ENCODE measurements at regions not wholly inside any gene's neighbourhood (a gene's known extent, or its start where the extent isn't known, plus 50 kb on each side); places are given as distances from the start of the nearest gene placed in this dataset.
"Not testable (repeated sequence)": the region's sequence is repeated elsewhere in the genome, so short reads cannot be mapped to it uniquely, and the experiment has no call there.

DNA sequence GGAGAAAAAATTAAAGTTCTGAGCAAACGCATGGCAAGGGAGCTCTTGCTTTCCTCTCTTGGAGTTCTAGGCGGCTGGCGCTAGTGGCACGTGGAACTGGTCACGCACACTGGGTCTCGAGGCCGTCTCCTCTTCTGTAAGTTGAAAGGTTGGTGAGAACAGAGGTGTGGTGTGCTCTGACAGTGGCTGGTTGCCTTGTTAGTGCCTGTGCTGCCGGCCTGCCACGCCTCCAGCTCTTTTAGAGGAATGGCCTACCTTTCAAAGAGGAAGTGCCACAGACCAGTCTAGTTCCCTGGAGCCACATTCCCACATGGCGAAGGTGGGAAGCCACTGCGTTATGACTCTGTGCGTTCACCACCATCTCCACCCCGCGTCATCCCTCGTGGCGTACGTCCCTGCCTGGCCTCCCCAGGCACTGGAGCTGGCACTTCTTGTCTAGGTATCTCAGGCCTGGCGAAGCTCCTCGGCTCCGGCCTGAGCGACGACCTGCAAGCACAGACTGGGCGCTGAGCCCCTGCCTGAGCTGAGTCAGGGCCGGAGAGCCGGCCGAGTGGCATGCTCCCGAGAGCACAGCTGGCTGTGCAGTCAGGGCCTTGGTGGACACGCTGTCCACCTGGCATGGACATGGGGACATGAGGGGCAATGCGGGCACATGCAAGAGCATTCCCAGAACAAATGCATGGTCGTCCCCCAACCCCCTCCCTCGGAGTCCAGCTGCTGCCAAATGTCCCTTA is 4453.1 kb upstream of the TPTE start:
- DNase-seq (ENCODE audit: low read depth in 1 of 2, low spot score in 2 of 2); H2BK20ac ChIP-seq (ENCODE audit: low read length); POLR2A ChIA-PET (ENCODE audit: partially characterized antibody); H3K27ac ChIP-seq (ENCODE audit: low read depth, low read length); H3K4me3 ChIP-seq (ENCODE audit: extremely low read depth in 1 of 4, insufficient read depth in 2 of 4, low read depth in 3 of 4, low read length in 4 of 4); H3K18ac ChIP-seq (ENCODE audit: extremely low read depth, low read length); H3K79me2 ChIP-seq (ENCODE audit: control insufficient read depth in 1 of 2, insufficient read depth in 2 of 2, low read length in 2 of 2); H3K36me3 ChIP-seq (ENCODE audit: control insufficient read depth in 2 of 4, insufficient read depth in 4 of 4, low read length in 3 of 4); H3K27me3 ChIP-seq (replicated peaks in 1 of 4; ENCODE audit: control insufficient read depth in 3 of 4, extremely low read depth in 1 of 4, insufficient read depth in 3 of 4, low read length in 3 of 4); H2BK12ac ChIP-seq (ENCODE audit: low read depth, low read length); H3K4ac ChIP-seq (replicated peaks; ENCODE audit: insufficient read length, low read depth, low read length); H4K20me1 ChIP-seq (replicated peaks in 1 of 2; ENCODE audit: control insufficient read depth in 1 of 2, insufficient read depth in 2 of 2, low read length in 2 of 2); H2BK5ac ChIP-seq (ENCODE audit: low read depth, low read length); H2BK15ac ChIP-seq (ENCODE audit: low read length); H4K5ac ChIP-seq (ENCODE audit: insufficient read length, low read depth, low read length); H3K4me2 ChIP-seq (ENCODE audit: insufficient read depth in 1 of 2, low read depth in 2 of 2, low read length in 2 of 2); H2BK120ac ChIP-seq (replicated peaks; ENCODE audit: low read depth, low read length); H4K8ac ChIP-seq (ENCODE audit: extremely low read depth, insufficient read depth, low read length); CTCF ChIA-PET (ENCODE audit: partially characterized antibody); H3K9me3 ChIP-seq (ENCODE audit: insufficient read depth in 2 of 2, low read depth in 1 of 2, low read length in 1 of 2); H3K23ac ChIP-seq (ENCODE audit: insufficient read length); H4K91ac ChIP-seq (replicated peaks; ENCODE audit: insufficient read length, low read length); H3K23me2 ChIP-seq (ENCODE audit: low read depth, low read length); H3K56ac ChIP-seq (replicated peaks; ENCODE audit: insufficient read length, low read depth, low read length); H2AK5ac ChIP-seq (ENCODE audit: low read depth, low read length); H3K14ac ChIP-seq (ENCODE audit: insufficient read length); H2AFZ ChIP-seq (ENCODE audit: low read length); FAIRE-seq; H3K79me1 ChIP-seq (ENCODE audit: low read depth, low read length); H3K4me1 ChIP-seq (replicated peaks in 1 of 4; ENCODE audit: control insufficient read depth in 3 of 4, insufficient read depth in 4 of 4, low read length in 3 of 4); H3K9ac ChIP-seq (replicated peaks in 1 of 4; ENCODE audit: extremely low read depth in 1 of 4, low read depth in 3 of 4, low read length in 3 of 4): not testable (repeated sequence)
- WGBS, 2 experiments (ENCODE audit: extremely low coverage in 1 of 2, insufficient coverage in 1 of 2, insufficient read length in 1 of 2, insufficient replicate concordance in 2 of 2, low coverage in 1 of 2, low lambda C conversion rate in 2 of 2, missing lambda C conversion rate in 1 of 2) = no CpG with 5 or more reads among the region's 31 CpGs

DNA sequence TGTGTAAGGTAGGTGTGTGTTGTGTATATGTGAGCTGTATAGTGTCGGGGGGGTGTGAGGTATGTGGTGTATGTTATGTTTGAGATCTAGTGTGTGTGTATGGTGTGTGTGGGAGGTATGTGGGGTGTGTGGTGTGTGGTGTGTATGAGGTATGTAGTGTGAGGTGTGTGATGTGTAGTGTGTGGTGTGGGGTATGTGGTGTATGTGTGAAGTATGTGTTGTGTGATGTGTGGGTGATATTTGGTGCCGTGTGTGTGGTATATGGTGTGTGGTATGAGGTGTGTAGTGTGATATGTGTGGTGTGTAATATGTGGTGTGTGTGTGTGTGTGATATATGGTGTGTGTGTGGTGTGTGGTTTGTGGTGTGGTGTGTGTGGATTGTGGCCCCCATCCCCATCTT is 4451.2 kb upstream of the TPTE start:
- H3K36me3 ChIP-seq (ENCODE audit: control insufficient read depth in 2 of 4, insufficient read depth in 4 of 4, low read length in 3 of 4); H3K14ac ChIP-seq (ENCODE audit: insufficient read length); H4K20me1 ChIP-seq (replicated peaks in 1 of 2; ENCODE audit: control insufficient read depth in 1 of 2, insufficient read depth in 2 of 2, low read length in 2 of 2); H3K18ac ChIP-seq (ENCODE audit: extremely low read depth, low read length); H2AFZ ChIP-seq (ENCODE audit: low read length); H3K4me1 ChIP-seq (replicated peaks in 1 of 4; ENCODE audit: control insufficient read depth in 3 of 4, insufficient read depth in 4 of 4, low read length in 3 of 4); H2BK12ac ChIP-seq (ENCODE audit: low read depth, low read length); H3K9ac ChIP-seq (replicated peaks in 1 of 4; ENCODE audit: extremely low read depth in 1 of 4, low read depth in 3 of 4, low read length in 3 of 4); H3K27me3 ChIP-seq (replicated peaks in 1 of 4; ENCODE audit: control insufficient read depth in 3 of 4, extremely low read depth in 1 of 4, insufficient read depth in 3 of 4, low read length in 3 of 4); H2BK15ac ChIP-seq (ENCODE audit: low read length); DNase-seq (ENCODE audit: low read depth in 1 of 2, low spot score in 2 of 2); H3K9me3 ChIP-seq (ENCODE audit: insufficient read depth in 2 of 2, low read depth in 1 of 2, low read length in 1 of 2); H3K79me1 ChIP-seq (ENCODE audit: low read depth, low read length); H3K79me2 ChIP-seq (ENCODE audit: control insufficient read depth in 1 of 2, insufficient read depth in 2 of 2, low read length in 2 of 2); H2AK5ac ChIP-seq (ENCODE audit: low read depth, low read length); H4K91ac ChIP-seq (replicated peaks; ENCODE audit: insufficient read length, low read length); H4K8ac ChIP-seq (ENCODE audit: extremely low read depth, insufficient read depth, low read length); FAIRE-seq; H2BK120ac ChIP-seq (replicated peaks; ENCODE audit: low read depth, low read length); H3K23ac ChIP-seq (ENCODE audit: insufficient read length); H3K4me3 ChIP-seq (ENCODE audit: extremely low read depth in 1 of 4, insufficient read depth in 2 of 4, low read depth in 3 of 4, low read length in 4 of 4); H4K5ac ChIP-seq (ENCODE audit: insufficient read length, low read depth, low read length); CTCF ChIA-PET (ENCODE audit: partially characterized antibody); H3K4me2 ChIP-seq (ENCODE audit: insufficient read depth in 1 of 2, low read depth in 2 of 2, low read length in 2 of 2); H3K27ac ChIP-seq (ENCODE audit: low read depth, low read length); H2BK5ac ChIP-seq (ENCODE audit: low read depth, low read length); POLR2A ChIA-PET (ENCODE audit: partially characterized antibody); H2BK20ac ChIP-seq (ENCODE audit: low read length); H3K23me2 ChIP-seq (ENCODE audit: low read depth, low read length): not testable (repeated sequence)
- Histone ChIP-seq H3K56ac (replicated peaks; ENCODE audit: insufficient read length, low read depth, low read length) (peak overlapping the region; percentile 93), H3K4ac (replicated peaks; ENCODE audit: insufficient read length, low read depth, low read length) (peak overlapping the region; percentile 91)
- WGBS, 2 experiments (ENCODE audit: extremely low coverage in 1 of 2, insufficient coverage in 1 of 2, insufficient read length in 1 of 2, insufficient replicate concordance in 2 of 2, low coverage in 1 of 2, low lambda C conversion rate in 2 of 2, missing lambda C conversion rate in 1 of 2) = 94 to 100% methylated on average over 1 of the region's 2 CpGs

All from H1 (cell line).